ENCODE measurements at regions not wholly inside any gene's neighbourhood (a gene's known extent, or its start where the extent isn't known, plus 50 kb on each side); places are given as distances from the start of the nearest gene placed in this dataset.

GRCh38 chr14:106846218-106846617, 1319.8 kb downstream of the TMEM121 start:
- DNase-seq = no peak
- no peak overlapping the region for H3K4me3 ChIP-seq (ENCODE audit: low read depth, low read length)
- no peaks in the 10 kb centered on the region for H3K36me3 ChIP-seq (replicated peaks)
- in situ Hi-C loops (cut with HindIII; ENCODE audit: low pct_ligation_motif_present, low sequenced_read_pairs) = no loop called here
- H3K27me3 ChIP-seq (replicated peaks) = no peaks in the 10 kb centered on the region
- H3K27ac ChIP-seq = no peak overlapping the region
- TF ChIP-seq, protein P1, sequence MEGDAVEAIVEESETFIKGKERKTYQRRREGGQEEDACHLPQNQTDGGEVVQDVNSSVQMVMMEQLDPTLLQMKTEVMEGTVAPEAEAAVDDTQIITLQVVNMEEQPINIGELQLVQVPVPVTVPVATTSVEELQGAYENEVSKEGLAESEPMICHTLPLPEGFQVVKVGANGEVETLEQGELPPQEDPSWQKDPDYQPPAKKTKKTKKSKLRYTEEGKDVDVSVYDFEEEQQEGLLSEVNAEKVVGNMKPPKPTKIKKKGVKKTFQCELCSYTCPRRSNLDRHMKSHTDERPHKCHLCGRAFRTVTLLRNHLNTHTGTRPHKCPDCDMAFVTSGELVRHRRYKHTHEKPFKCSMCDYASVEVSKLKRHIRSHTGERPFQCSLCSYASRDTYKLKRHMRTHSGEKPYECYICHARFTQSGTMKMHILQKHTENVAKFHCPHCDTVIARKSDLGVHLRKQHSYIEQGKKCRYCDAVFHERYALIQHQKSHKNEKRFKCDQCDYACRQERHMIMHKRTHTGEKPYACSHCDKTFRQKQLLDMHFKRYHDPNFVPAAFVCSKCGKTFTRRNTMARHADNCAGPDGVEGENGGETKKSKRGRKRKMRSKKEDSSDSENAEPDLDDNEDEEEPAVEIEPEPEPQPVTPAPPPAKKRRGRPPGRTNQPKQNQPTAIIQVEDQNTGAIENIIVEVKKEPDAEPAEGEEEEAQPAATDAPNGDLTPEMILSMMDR (IDR thresholded peaks at IDR 0.05; ENCODE audit: low read depth, low read length, missing control alignments) = no peak

GRCh38 chr14:106848330-106849121, 1322.1 kb downstream of the TMEM121 start:
- TF ChIP-seq, protein P1 (IDR thresholded peaks at IDR 0.05; ENCODE audit: low read depth, low read length, missing control alignments) = no peak
- in situ Hi-C loops (cut with HindIII; ENCODE audit: low pct_ligation_motif_present, low sequenced_read_pairs) = no loop called here
- no peak overlapping the region for H3K4me3 ChIP-seq (ENCODE audit: low read depth, low read length)
- no peaks in the 10 kb centered on the region for H3K36me3 ChIP-seq (replicated peaks)
- no peak for DNase-seq
- no peaks in the 10 kb centered on the region for H3K27me3 ChIP-seq (replicated peaks)
- no peak overlapping the region for H3K27ac ChIP-seq

DNA sequence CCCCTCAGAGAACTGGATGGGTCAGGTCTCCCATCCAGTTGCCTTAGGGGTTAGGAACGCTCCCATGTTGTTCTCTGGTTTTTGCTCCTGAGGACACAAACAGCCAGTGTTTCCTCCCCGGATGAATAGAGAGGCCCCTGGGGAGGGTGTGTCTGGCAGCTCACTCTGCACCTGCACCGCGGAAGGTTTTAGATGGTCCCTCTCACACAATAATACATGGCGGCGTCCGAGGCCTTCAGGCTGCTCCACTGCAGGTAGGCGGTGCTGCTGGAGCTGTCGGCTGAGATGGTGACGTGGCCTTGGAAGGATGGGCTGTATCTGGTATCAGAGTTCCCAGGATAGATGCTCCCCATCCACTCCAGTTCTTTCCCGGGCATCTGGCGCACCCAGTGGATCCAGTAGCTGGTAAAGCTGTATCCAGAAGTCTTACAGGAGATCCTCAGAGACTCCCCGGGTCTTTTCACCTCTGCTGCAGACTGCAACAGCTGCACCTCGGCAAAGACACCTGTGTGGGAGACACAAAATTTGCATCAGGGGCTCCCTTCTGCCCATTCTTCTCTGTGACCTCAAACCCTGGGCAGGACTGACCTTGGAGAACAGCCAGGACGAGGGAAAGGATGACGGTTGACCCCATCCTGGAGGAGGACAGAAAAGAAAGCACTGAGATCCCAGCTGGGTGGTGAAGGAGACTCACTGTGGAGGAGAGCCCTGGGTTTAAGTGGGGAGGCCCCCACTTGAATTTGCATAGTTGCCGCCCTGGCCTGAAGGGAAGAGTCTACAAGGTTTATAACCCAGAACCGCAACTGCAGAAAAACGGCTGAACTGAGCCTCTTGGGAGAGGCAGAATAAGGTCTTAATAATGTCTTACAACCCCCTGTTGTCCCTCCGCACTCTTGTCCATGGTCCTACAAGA, 1324.8 kb downstream of the TMEM121 start:
- in situ Hi-C loops (cut with HindIII; ENCODE audit: low pct_ligation_motif_present, low sequenced_read_pairs) = no loop called here
- no peaks in the 10 kb centered on the region for H3K36me3 ChIP-seq (replicated peaks)
- H3K4me3 ChIP-seq (ENCODE audit: low read depth, low read length) = no peak overlapping the region
- TF ChIP-seq, protein P1 (IDR thresholded peaks at IDR 0.05; ENCODE audit: low read depth, low read length, missing control alignments) = no peak
- DNase-seq = no peak
- H3K27ac ChIP-seq = no peak overlapping the region
- H3K27me3 ChIP-seq (replicated peaks) = no peaks in the 10 kb centered on the region

DNA sequence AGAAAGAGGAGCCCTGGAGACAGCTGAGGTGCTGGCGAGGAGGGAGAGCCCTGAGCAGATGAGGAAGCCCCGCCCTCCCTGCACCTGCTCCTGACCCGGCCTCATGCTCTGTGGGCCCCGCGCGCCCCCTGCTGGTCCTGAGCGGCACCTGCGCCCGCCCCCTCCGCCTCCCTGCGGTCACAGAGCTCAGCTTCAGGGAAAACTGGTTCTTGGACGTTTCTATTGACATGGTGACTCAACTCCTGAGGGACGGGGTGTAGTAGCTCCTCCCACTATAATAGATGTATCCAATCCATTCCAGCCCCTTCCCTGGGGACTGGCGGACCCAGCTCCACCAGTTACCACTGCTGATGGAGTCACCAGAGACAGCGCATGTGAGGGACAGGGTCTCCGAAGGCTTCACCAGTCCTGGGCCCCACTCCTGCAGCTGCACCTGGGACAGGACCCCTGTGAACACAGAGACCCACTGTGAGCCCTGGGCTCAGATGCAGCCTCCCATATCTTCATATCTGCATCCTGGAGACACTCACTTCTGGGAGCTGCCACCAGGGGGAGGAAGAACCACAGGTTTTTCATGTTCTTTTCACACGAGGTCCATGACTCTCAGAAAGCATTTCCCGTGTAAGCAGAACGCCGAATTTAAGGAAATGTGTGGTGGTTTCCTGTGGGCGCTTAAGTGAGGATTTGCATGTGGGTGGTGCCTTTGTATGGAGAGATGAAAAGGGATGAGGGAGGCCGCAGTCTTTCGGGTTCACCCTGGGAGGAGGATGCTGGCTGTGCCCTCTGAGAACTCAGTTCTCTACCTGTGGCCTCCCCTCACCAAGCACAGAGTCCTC, 1346.4 kb downstream of the TMEM121 start:
- DNase-seq = peak; percentile 6
- Histone ChIP-seq H3K27ac (no peak overlapping the region), H3K27me3 (replicated peaks) (no peaks in the 10 kb centered on the region), H3K4me3 (ENCODE audit: low read depth, low read length) (no peak overlapping the region), H3K36me3 (replicated peaks) (no peaks in the 10 kb centered on the region)
- TF ChIP-seq, protein P1 (IDR thresholded peaks at IDR 0.05; ENCODE audit: low read depth, low read length, missing control alignments) = peak; percentile 27
- in situ Hi-C loops (cut with HindIII; ENCODE audit: low pct_ligation_motif_present, low sequenced_read_pairs) = no loop called here

- TF ChIP-seq, protein P1 (IDR thresholded peaks at IDR 0.05; ENCODE audit: low read depth, low read length, missing control alignments) = no peak
- Histone ChIP-seq H3K36me3 (replicated peaks) (no peaks in the 10 kb centered on the region), H3K27ac (no peak overlapping the region), H3K4me3 (ENCODE audit: low read depth, low read length) (no peak overlapping the region), H3K27me3 (replicated peaks) (no peaks in the 10 kb centered on the region)
- no peak for DNase-seq
- in situ Hi-C loops (cut with HindIII; ENCODE audit: low pct_ligation_motif_present, low sequenced_read_pairs) = no loop called here
Measured at GRCh38 chr14:106874350-106874749, 1348.0 kb downstream of the TMEM121 start.

All from brain microvascular endothelial cell (primary cell).